Heart right ventricle (tissue), 16 donors: ENCODE measurements at regions not wholly inside any gene's neighbourhood (a gene's known extent, or its start where the extent isn't known, plus 50 kb on each side); places are given as distances from the start of the nearest gene placed in this dataset.

Experiments used
- ATAC-seq, 8 donors: fragments of 200-7000 bp; cut with Tn5 transposase; one replicate each; pipeline ENCODE4 v1.9.1; 2020; ENCODE audit warnings: mild to moderate bottlenecking in 8 of 8, moderate library complexity in 8 of 8, moderate number of reproducible peaks in 1 of 8
- DNase-seq, 2 donors: peaks; one replicate each; pipeline ENCODE4 v3.0.0-alpha.2; 2020
- H3K27ac ChIP-seq, 10 donors: fragments of 200-600 bp; sonication (generic) in 2 of 10; one replicate each; pipeline versions ENCODE4 v1.5.0 to v1.8.0; 2020 to 2022; ENCODE audit warnings: mild to moderate bottlenecking in 3 of 10
- H3K27me3 ChIP-seq, 7 donors: fragments of 200-600 bp; one replicate each; pipeline ENCODE4 v1.8.0; 2021 to 2022; ENCODE audit warnings: mild to moderate bottlenecking in 2 of 7
- H3K36me3 ChIP-seq, 9 donors: fragments of 200-600 bp; sonication (generic) in 1 of 9; one replicate each; pipeline versions ENCODE4 v1.5.0 to v1.8.0; 2020 to 2022; ENCODE audit warnings: mild to moderate bottlenecking in 2 of 9
- H3K4me1 ChIP-seq, 9 donors: fragments of 200-600 bp; sonication (generic) in 1 of 9; one replicate each; pipeline versions ENCODE4 v1.5.0 to v1.8.0; 2020 to 2022; ENCODE audit warnings: mild to moderate bottlenecking in 4 of 9
- H3K4me3 ChIP-seq, 10 donors: fragments of 200-600 bp; sonication (generic) in 2 of 10; one replicate each; pipeline versions ENCODE4 v1.5.0 to v1.8.0; 2020 to 2022; ENCODE audit warnings: mild to moderate bottlenecking in 7 of 10, moderate library complexity in 2 of 10
- H3K9me3 ChIP-seq, 11 donors: fragments of 200-600 bp in 10 of 11; sonication (generic) in 2 of 11; one replicate each; pipeline versions ENCODE4 v1.5.0 to v1.8.0; 2013 to 2022; ENCODE audit warnings: mild to moderate bottlenecking in 2 of 11, control low read depth in 1 of 11, moderate library complexity in 1 of 11
- CTCF ChIP-seq, 9 donors: fragments of 200-600 bp; sonication (generic) in 2 of 9; IDR thresholded peaks; one replicate each; pipeline versions ENCODE4 v1.5.0 to v1.8.0; 2021 to 2022; ENCODE audit warnings: antibody characterized with exemption in 9 of 9, mild to moderate bottlenecking in 5 of 9, moderate library complexity in 1 of 9
- WGBS, 2 donors: extraction: QIAGEN DNeasy Blood & Tissue Kit; methylation state at CpG; one replicate each; pipeline ENCODE4 v1.1.7; 2013; ENCODE audit warnings: inconsistent platforms in 1 of 2; 5-methylcytosine and 5-hydroxymethylcytosine counted together
- intact Hi-C, 10 donors: fragments of 100-400 bp; cut with DNase I; formaldehyde crosslinking; loops; one replicate each; pipeline versions ENCODE4 v1.11.1 to v1.14.2; 2022
- donor health status: Arrhythmogenic right ventricular cardiomyopathy.
- donor health status: ischemic (EF 13 %, LVEDD 7.1; RV severe dilation, severe dysfunction).
- donor health status: healthy with polysubstance abuse.
- donor health status: DM: no; HTN: yes; CAD: no.
- donor health status: DM: no; HTN: no; CAD: no.
- donor health status: ischemic (EF 25% LVEDD 6.9; RV normal size, moderate dysfunction).
- donor health status: ischemic (EF 25% LVEDD 5.7; RV mildly dilated, moderate dysfunction).
- donor health status: healthy.
- donor health status: DM: yes; HTN: yes; CAD: no.
- donor health status: Ischemic cardiomyopathy.
- donor health status: ischemic (EF 35%, LVEDD 5.7; RV mildly dilated, moderate dysfunction).
- donor health status: nonischemic (EF 11% LVEDD 7.7; RV severe dilation, severe dysfunction).
- donor health status: DM: yes; HTN: yes; CAD: no.
- donor health status: PGD.
- donor health status: ischemic (EF 29% LVEDD 5.4; RV normal size, mild dysfunction).
- donor health status: nonischemic (EF 23%, LVEDD 6.1; RV moderate dilation, normal function).

GRCh38 chr2:7933672-7934071 lies 748.2 kb upstream of the ID2 start:
- intact Hi-C loops: no loop called here
- H3K27me3 ChIP-seq: peaks cover 0 to 3% (median 0%) of the 10 kb centered on the region in 7 donors
- ATAC-seq: no peak
- H3K27ac ChIP-seq: no peak overlapping the region
- H3K9me3 ChIP-seq: no peaks in the 10 kb centered on the region
- peaks cover 0 to 3% (median 0%) of the 10 kb centered on the region in 9 donors for H3K4me1 ChIP-seq
- DNase-seq: no peak
- TF ChIP-seq CTCF (IDR thresholded peaks at IDR 0.05): no peak
- 75 to 80% methylated on average over 1 of the region's 1 CpG for WGBS, 2 donors
- H3K36me3 ChIP-seq: no peaks in the 10 kb centered on the region
- no peak overlapping the region for H3K4me3 ChIP-seq

GRCh38 chr2:7934476-7934875 lies 747.4 kb upstream of the ID2 start:
- H3K36me3 ChIP-seq: no peaks in the 10 kb centered on the region

GRCh38 chr2:7937082-7937481 lies 744.8 kb upstream of the ID2 start:
- no peak for TF ChIP-seq CTCF (IDR thresholded peaks at IDR 0.05)
- Histone ChIP-seq H3K9me3 (no peaks in the 10 kb centered on the region), H3K36me3 (no peaks in the 10 kb centered on the region), H3K4me3 (no peak overlapping the region), H3K4me1 (no peaks in the 10 kb centered on the region), H3K27me3 (peaks cover 0 to 3% (median 0%) of the 10 kb centered on the region in 7 donors), H3K27ac (no peak overlapping the region)
- intact Hi-C loops: no loop called here
- 96 to 99% methylated on average over 1 of the region's 1 CpG for WGBS, 2 donors
- ATAC-seq: no peak
- no peak for DNase-seq

More at GRCh38 chr2:7934476-7934875, 747.4 kb upstream of the ID2 start:
- ATAC-seq (no peak), DNase-seq (no peak)
- Histone ChIP-seq H3K27me3 (peaks cover 0 to 3% (median 0%) of the 10 kb centered on the region in 7 donors), H3K9me3 (no peaks in the 10 kb centered on the region), H3K27ac (no peak overlapping the region), H3K4me1 (peaks cover 0 to 3% (median 0%) of the 10 kb centered on the region in 9 donors), H3K4me3 (no peak overlapping the region)
- WGBS, 2 donors: 97% methylated on average over 4 of the region's 4 CpGs
- TF ChIP-seq CTCF (IDR thresholded peaks at IDR 0.05): no peak
- intact Hi-C loops: no loop called here

GRCh38 chr2:7940723-7941122 lies 741.1 kb upstream of the ID2 start:
- ATAC-seq: no peak
- H3K9me3 ChIP-seq: no peaks in the 10 kb centered on the region

More at GRCh38 chr2:7940723-7941122, 741.1 kb upstream of the ID2 start:
- Histone ChIP-seq H3K27ac (no peak overlapping the region), H3K4me1 (no peaks in the 10 kb centered on the region), H3K27me3 (peaks cover 0 to 4% (median 0%) of the 10 kb centered on the region in 7 donors), H3K36me3 (no peaks in the 10 kb centered on the region), H3K4me3 (no peak overlapping the region)
- no peak for TF ChIP-seq CTCF (IDR thresholded peaks at IDR 0.05)
- 86% methylated on average over 3 of the region's 3 CpGs for WGBS, 2 donors
- DNase-seq: no peak
- intact Hi-C loops: no loop called here
